Colonic mucosa (tissue), 4 donors: ENCODE measurements at regions not wholly inside any gene's neighbourhood (a gene's known extent, or its start where the extent isn't known, plus 50 kb on each side); places are given as distances from the start of the nearest gene placed in this dataset.

Source experiments
- DNase-seq: peaks from one replicate; pipeline ENCODE4 v3.0.0-alpha.2; 2020
- H3K27ac ChIP-seq: fragments of 200-600 bp; one replicate; pipeline ENCODE4 v1.8.0; 2021
- H3K27me3 ChIP-seq: fragments of 200-600 bp; one replicate; pipeline ENCODE4 v1.8.0; 2021
- H3K36me3 ChIP-seq: fragments of 200-600 bp; one replicate; pipeline ENCODE4 v1.8.0; 2021
- H3K4me1 ChIP-seq: fragments of 200-600 bp; one replicate; pipeline ENCODE4 v1.8.0; 2021; ENCODE audit warnings: mild to moderate bottlenecking
- H3K4me3 ChIP-seq: fragments of 200-600 bp; one replicate; pipeline ENCODE4 v1.8.0; 2021
- H3K9ac ChIP-seq, 2 donors: one replicate each; pipeline ENCODE4 v1.7.0; 2013; ENCODE audit warnings: control low read depth in 2 of 2, low read depth in 2 of 2, low read length in 2 of 2
- H3K9me3 ChIP-seq: fragments of 200-600 bp; one replicate; pipeline ENCODE4 v1.8.0; 2021
- CTCF ChIP-seq: fragments of 200-600 bp; IDR thresholded peaks from one replicate; pipeline ENCODE4 v1.8.0; 2022; ENCODE audit warnings: antibody characterized with exemption, mild to moderate bottlenecking
- intact Hi-C: fragments of 100-400 bp; cut with DNase I; formaldehyde crosslinking; loops from one replicate; pipeline ENCODE4 v1.14.1; 2022
- donor health status: healthy.
- donor health status: DM: no; HTN: no; CAD: no.
- donor health status: DM: no; HTN: no; CAD: no.

GRCh38 chr2:16012029-16012596 lies 71.8 kb downstream of the MYCN start:
- Histone ChIP-seq H3K9ac (no peak overlapping the region), H3K4me1 (peaks cover 12% of the 10 kb centered on the region), H3K27me3 (peaks cover 4% of the 10 kb centered on the region), H3K4me3 (no peak overlapping the region), H3K9me3 (no peaks in the 10 kb centered on the region), H3K36me3 (no peaks in the 10 kb centered on the region), H3K27ac (no peak overlapping the region)
- DNase-seq = no peak
- TF ChIP-seq CTCF = no peak
- intact Hi-C loops = no loop called here

- H3K4me1 ChIP-seq = peaks cover 12% of the 10 kb centered on the region
- DNase-seq = no peak
- H3K27me3 ChIP-seq = peaks cover 4% of the 10 kb centered on the region
- H3K9me3 ChIP-seq = no peaks in the 10 kb centered on the region
- intact Hi-C loops = no loop called here
- H3K36me3 ChIP-seq = no peaks in the 10 kb centered on the region
- no peak for TF ChIP-seq CTCF
- H3K4me3 ChIP-seq = no peak overlapping the region
- no peak overlapping the region for H3K9ac ChIP-seq
- no peak overlapping the region for H3K27ac ChIP-seq
Observed at GRCh38 chr2:16011621-16011960, 71.2 kb downstream of the MYCN start.

GRCh38 chr2:16010951-16011620 lies 70.7 kb downstream of the MYCN start:
- H3K4me3 ChIP-seq = no peak overlapping the region
- peaks cover 12% of the 10 kb centered on the region for H3K4me1 ChIP-seq
- H3K36me3 ChIP-seq = no peaks in the 10 kb centered on the region
- H3K27ac ChIP-seq = no peak overlapping the region
- TF ChIP-seq CTCF = no peak
- no peaks in the 10 kb centered on the region for H3K9me3 ChIP-seq
- H3K9ac ChIP-seq = no peak overlapping the region
- H3K27me3 ChIP-seq = peaks cover 4% of the 10 kb centered on the region
- DNase-seq = no peak
- intact Hi-C loops = no loop called here

GRCh38 chr2:16010011-16010410 lies 69.7 kb downstream of the MYCN start:
- TF ChIP-seq CTCF = no peak
- no peak for DNase-seq
- Histone ChIP-seq H3K4me3 (no peak overlapping the region), H3K27me3 (peaks cover 4% of the 10 kb centered on the region), H3K9ac (no peak overlapping the region), H3K4me1 (peaks cover 12% of the 10 kb centered on the region), H3K36me3 (no peaks in the 10 kb centered on the region), H3K9me3 (no peaks in the 10 kb centered on the region), H3K27ac (no peak overlapping the region)
- intact Hi-C loops = no loop called here

GRCh38 chr2:16009560-16009959 lies 69.2 kb downstream of the MYCN start:
- H3K4me1 ChIP-seq = peaks cover 12% of the 10 kb centered on the region

More at GRCh38 chr2:16009560-16009959, 69.2 kb downstream of the MYCN start:
- Histone ChIP-seq H3K4me3 (no peak overlapping the region), H3K9me3 (no peaks in the 10 kb centered on the region), H3K36me3 (no peaks in the 10 kb centered on the region), H3K27me3 (peaks cover 4% of the 10 kb centered on the region), H3K27ac (no peak overlapping the region), H3K9ac (no peak overlapping the region)
- no peak for DNase-seq
- intact Hi-C loops = no loop called here
- no peak for TF ChIP-seq CTCF
